Mucosa of gallbladder (tissue), 1 donor: ENCODE measurements at regions not wholly inside any gene's neighbourhood (a gene's known extent, or its start where the extent isn't known, plus 50 kb on each side); places are given as distances from the start of the nearest gene placed in this dataset.
A peak's percentile ranks its signal among the peaks of the same experiment; 100 is the strongest.
"Not testable (repeated sequence)": the region's sequence is repeated elsewhere in the genome, so short reads cannot be mapped to it uniquely, and the experiment has no call there.

Source experiments
- DNase-seq: peaks from one replicate; pipeline ENCODE4 v3.0.0-alpha.2; 2020; ENCODE audit warnings: low spot score
- donor health status: DM: no; HTN: no; CAD: no.

GRCh38 chr5:157984611-157985010 is 125.7 kb upstream of the CLINT1 start:
- no peak for DNase-seq

GRCh38 chr5:157983906-157984551 is 125.1 kb upstream of the CLINT1 start:
- DNase-seq = no peak

- no peak for DNase-seq
Observed at GRCh38 chr5:157978061-157978460, 119.1 kb upstream of the CLINT1 start.

GRCh38 chr5:157976429-157976828 is 117.5 kb upstream of the CLINT1 start:
- no peak for DNase-seq

GRCh38 chr5:157972579-157972978 is 113.6 kb upstream of the CLINT1 start:
- DNase-seq = no peak

- no peak for DNase-seq
Observed at GRCh38 chr5:157971571-157972216, 112.7 kb upstream of the CLINT1 start.

- DNase-seq = not testable (repeated sequence)
Observed at GRCh38 chr5:157968570-157968969, 109.6 kb upstream of the CLINT1 start.

GRCh38 chr5:157965989-157966388 is 107.0 kb upstream of the CLINT1 start:
- DNase-seq = no peak

- DNase-seq = no peak
Observed at GRCh38 chr5:157965040-157965678, 106.2 kb upstream of the CLINT1 start.

- no peak for DNase-seq
Observed at GRCh38 chr5:157963761-157964160, 104.8 kb upstream of the CLINT1 start.

GRCh38 chr5:157963244-157963643 is 104.3 kb upstream of the CLINT1 start:
- DNase-seq = no peak

GRCh38 chr5:157962686-157963085 is 103.7 kb upstream of the CLINT1 start:
- not testable (repeated sequence) for DNase-seq

- DNase-seq = no peak
Observed at GRCh38 chr5:157961896-157962590, 103.1 kb upstream of the CLINT1 start.

- DNase-seq = no peak
Observed at GRCh38 chr5:157961176-157961575, 102.2 kb upstream of the CLINT1 start.

GRCh38 chr5:157959370-157959769 is 100.4 kb upstream of the CLINT1 start:
- no peak for DNase-seq

GRCh38 chr5:157956271-157956885 is 97.4 kb upstream of the CLINT1 start:
- DNase-seq = no peak

- no peak for DNase-seq
Observed at GRCh38 chr5:157955541-157956172, 96.7 kb upstream of the CLINT1 start.

GRCh38 chr5:157952374-157952685 is 93.4 kb upstream of the CLINT1 start:
- no peak for DNase-seq

GRCh38 chr5:157951673-157952373 is 92.9 kb upstream of the CLINT1 start:
- no peak for DNase-seq

GRCh38 chr5:157949520-157949919 is 90.6 kb upstream of the CLINT1 start:
- DNase-seq = no peak

GRCh38 chr5:157948738-157949410 is 89.9 kb upstream of the CLINT1 start:
- peak; percentile 94 for DNase-seq
